Right cardiac atrium (tissue), 5 donors: ENCODE measurements at regions not wholly inside any gene's neighbourhood (a gene's known extent, or its start where the extent isn't known, plus 50 kb on each side); places are given as distances from the start of the nearest gene placed in this dataset.

Experiments
- ATAC-seq, 2 donors: fragments of 200-7000 bp; cut with Tn5 transposase; one replicate each; pipeline versions ENCODE4 v1.8.0 to v1.9.1; 2020; ENCODE audit warnings: moderate library complexity in 2 of 2, mild to moderate bottlenecking in 1 of 2
- DNase-seq, 3 donors: peaks; one replicate each; pipeline ENCODE4 v3.0.0-alpha.2; 2020
- H3K27ac ChIP-seq: one replicate; pipeline ENCODE4 v1.5.1; 2013; ENCODE audit warnings: mild to moderate bottlenecking, low read length, control low read depth, moderate library complexity
- H3K27me3 ChIP-seq: one replicate; pipeline ENCODE4 v1.6.1; 2013; ENCODE audit not compliant: control insufficient read depth, insufficient read depth
- H3K4me1 ChIP-seq: one replicate; pipeline ENCODE4 v1.6.1; 2013; ENCODE audit warnings: low read length; ENCODE audit not compliant: control insufficient read depth, insufficient read depth
- H3K4me3 ChIP-seq: one replicate; pipeline ENCODE4 v1.5.1; 2013; ENCODE audit warnings: low read length, control low read depth
- H3K9me3 ChIP-seq: one replicate; pipeline ENCODE4 v1.6.1; 2013; ENCODE audit warnings: low read length; ENCODE audit not compliant: control insufficient read depth
- WGBS: extraction: QIAGEN DNeasy Blood & Tissue Kit; methylation state at CpG from one replicate; pipeline ENCODE4 v1.1.7; 2013; 5-methylcytosine and 5-hydroxymethylcytosine counted together
- intact Hi-C, 4 donors: fragments of 100-400 bp; cut with DNase I; formaldehyde crosslinking; loops; one replicate each; pipeline versions ENCODE4 v1.11.0 to v1.14.0; 2022 to 2023
- donor health status: healthy with polysubstance abuse.
- donor health status: DM: no; HTN: yes; CAD: no.
- donor health status: DM: no; HTN: no; CAD: no.
- donor health status: DM: no; HTN: yes; CAD: no; lungs with severe emphysema.
- donor health status: DM: yes; HTN: yes; CAD: no.

- H3K4me1 ChIP-seq: no peaks in the 10 kb centered on the region
- no peak for DNase-seq
- H3K27me3 ChIP-seq: no peaks in the 10 kb centered on the region
- ATAC-seq: no peak
- intact Hi-C loops: loop anchor here in 1 of 4 donors (10.0 kb wide), 1 partner anchor 416 kb away; the partner anchor contains the start of gene HMX3
- no peak overlapping the region for H3K4me3 ChIP-seq
- WGBS: 84% methylated on average over 7 of the region's 7 CpGs
- H3K27ac ChIP-seq: no peak overlapping the region
- H3K9me3 ChIP-seq: no peaks in the 10 kb centered on the region
Measured at GRCh38 chr10:123551259-123551658, 114.9 kb upstream of the GPR26 start.

GRCh38 chr10:123552760-123553554 lies 113.2 kb upstream of the GPR26 start:
- no peak for DNase-seq
- Histone ChIP-seq H3K27ac (no peak overlapping the region), H3K27me3 (no peaks in the 10 kb centered on the region), H3K9me3 (no peaks in the 10 kb centered on the region), H3K4me1 (no peaks in the 10 kb centered on the region), H3K4me3 (no peak overlapping the region)
- 73% methylated on average over 11 of the region's 11 CpGs for WGBS
- intact Hi-C loops: loop anchor here in 1 of 4 donors (10.0 kb wide), 1 partner anchor 418 kb away; the partner anchor contains the start of gene HMX3
- no peak for ATAC-seq

GRCh38 chr10:123553810-123554430 lies 112.2 kb upstream of the GPR26 start:
- Histone ChIP-seq H3K9me3 (no peaks in the 10 kb centered on the region), H3K27ac (no peak overlapping the region), H3K4me1 (no peaks in the 10 kb centered on the region), H3K4me3 (no peak overlapping the region), H3K27me3 (no peaks in the 10 kb centered on the region)
- no peak for ATAC-seq
- DNase-seq: no peak
- intact Hi-C loops: loop anchor here in 1 of 4 donors (10.0 kb wide), 1 partner anchor 419 kb away; the partner anchor contains the start of gene HMX3
- WGBS: 82% methylated on average over 10 of the region's 10 CpGs

- DNase-seq: no peak
- WGBS: 84% methylated on average over 8 of the region's 8 CpGs
- H3K27me3 ChIP-seq: no peaks in the 10 kb centered on the region
Measured at GRCh38 chr10:123554656-123555055, 111.5 kb upstream of the GPR26 start.

GRCh38 chr10:123555616-123556015 lies 110.5 kb upstream of the GPR26 start:
- Histone ChIP-seq H3K27ac (no peak overlapping the region), H3K4me3 (no peak overlapping the region), H3K9me3 (no peaks in the 10 kb centered on the region), H3K4me1 (no peaks in the 10 kb centered on the region), H3K27me3 (no peaks in the 10 kb centered on the region)
- DNase-seq (no peak), ATAC-seq (no peak)
- WGBS: 83% methylated on average over 4 of the region's 4 CpGs
- intact Hi-C loops: loop anchor here in 3 of 4 donors (5.0 to 10.0 kb wide), 3 partner anchors 421 to 513 kb away; partner anchors contain the start of gene HMX3 (in 1 of the 3)

More at GRCh38 chr10:123554656-123555055, 111.5 kb upstream of the GPR26 start:
- Histone ChIP-seq H3K4me3 (no peak overlapping the region), H3K9me3 (no peaks in the 10 kb centered on the region), H3K4me1 (no peaks in the 10 kb centered on the region), H3K27ac (no peak overlapping the region)
- ATAC-seq: no peak
- intact Hi-C loops: loop anchor here in 3 of 4 donors (5.0 to 10.0 kb wide), 3 partner anchors 420 to 512 kb away; partner anchors contain the start of gene HMX3 (in 1 of the 3)

- no peaks in the 10 kb centered on the region for H3K9me3 ChIP-seq
- no peaks in the 10 kb centered on the region for H3K4me1 ChIP-seq
- no peak overlapping the region for H3K4me3 ChIP-seq
- no peaks in the 10 kb centered on the region for H3K27me3 ChIP-seq
- intact Hi-C loops: loop anchor here in 3 of 4 donors (5.0 to 10.0 kb wide), 3 partner anchors 421 to 514 kb away; partner anchors contain the start of gene HMX3 (in 1 of the 3)
- no peak overlapping the region for H3K27ac ChIP-seq
- ATAC-seq (no peak), DNase-seq (no peak)
- 71% methylated on average over 7 of the region's 7 CpGs for WGBS
Measured at GRCh38 chr10:123556049-123556448, 110.1 kb upstream of the GPR26 start.

- H3K4me3 ChIP-seq: no peak overlapping the region
- no peak for DNase-seq
Measured at GRCh38 chr10:123556736-123557135, 109.4 kb upstream of the GPR26 start.

GRCh38 chr10:123557366-123558108 lies 108.6 kb upstream of the GPR26 start:
- 61% methylated on average over 8 of the region's 8 CpGs for WGBS
- intact Hi-C loops: loop anchor here (2.0 to 10.0 kb wide), 5 partner anchors 423 to 515 kb away; partner anchors contain the start of gene HMX3 (in 1 of the 4)

More at GRCh38 chr10:123556736-123557135, 109.4 kb upstream of the GPR26 start:
- WGBS: 73% methylated on average over 16 of the region's 16 CpGs
- Histone ChIP-seq H3K27ac (no peak overlapping the region), H3K27me3 (no peaks in the 10 kb centered on the region), H3K4me1 (no peaks in the 10 kb centered on the region), H3K9me3 (no peaks in the 10 kb centered on the region)
- intact Hi-C loops: loop anchor here in 3 of 4 donors (5.0 to 10.0 kb wide), 3 partner anchors 422 to 514 kb away; partner anchors contain the start of gene HMX3 (in 1 of the 3)
- no peak for ATAC-seq

GRCh38 chr10:123558651-123559050 lies 107.5 kb upstream of the GPR26 start:
- H3K9me3 ChIP-seq: no peaks in the 10 kb centered on the region
- H3K27me3 ChIP-seq: no peaks in the 10 kb centered on the region
- no peak overlapping the region for H3K27ac ChIP-seq
- no peak for DNase-seq
- WGBS: 74% methylated on average over 17 of the region's 17 CpGs
- no peaks in the 10 kb centered on the region for H3K4me1 ChIP-seq
- no peak overlapping the region for H3K4me3 ChIP-seq
- intact Hi-C loops: loop anchor here (2.0 to 10.0 kb wide), 5 partner anchors 424 to 516 kb away; partner anchors contain the start of gene HMX3 (in 1 of the 4)
- no peak for ATAC-seq

More at GRCh38 chr10:123557366-123558108, 108.6 kb upstream of the GPR26 start:
- Histone ChIP-seq H3K9me3 (no peaks in the 10 kb centered on the region), H3K27ac (no peak overlapping the region), H3K4me1 (no peaks in the 10 kb centered on the region), H3K4me3 (no peak overlapping the region), H3K27me3 (no peaks in the 10 kb centered on the region)
- DNase-seq (no peak), ATAC-seq (no peak)

GRCh38 chr10:123559066-123559822 lies 106.9 kb upstream of the GPR26 start:
- 47% methylated on average over 28 of the region's 28 CpGs for WGBS
- intact Hi-C loops: loop anchor here (2.0 to 10.0 kb wide), 5 partner anchors 424 to 517 kb away; partner anchors contain the start of gene HMX3 (in 1 of the 4)
- H3K27me3 ChIP-seq: no peaks in the 10 kb centered on the region
- no peak overlapping the region for H3K4me3 ChIP-seq
- no peak overlapping the region for H3K27ac ChIP-seq
- no peaks in the 10 kb centered on the region for H3K4me1 ChIP-seq
- DNase-seq (peak; percentile 65 to 86 (median 82)), ATAC-seq (peak; percentile 72 to 85)
- H3K9me3 ChIP-seq: no peaks in the 10 kb centered on the region
